ENCODE measurements at regions not wholly inside any gene's neighbourhood (a gene's known extent, or its start where the extent isn't known, plus 50 kb on each side); places are given as distances from the start of the nearest gene placed in this dataset.

- no peak for DNase-seq
These were observed 557.0 kb downstream of the SLITRK1 start for GRCh38 chr13:83325125-83325853.

GRCh38 chr13:83311886-83312577 lies 570.2 kb downstream of the SLITRK1 start:
- no peak for DNase-seq

- DNase-seq, result no peak
These were observed 583.7 kb downstream of the SLITRK1 start for GRCh38 chr13:83298617-83299016.

GRCh38 chr13:83297586-83298290 lies 584.5 kb downstream of the SLITRK1 start:
- DNase-seq, result no peak

GRCh38 chr13:83295686-83296085 lies 586.6 kb downstream of the SLITRK1 start:
- no peak for DNase-seq

GRCh38 chr13:83286737-83287136 lies 595.5 kb downstream of the SLITRK1 start:
- peak in 1 of 3 donors; percentile 0 for DNase-seq

- DNase-seq, result no peak
These were observed 600.6 kb downstream of the SLITRK1 start for GRCh38 chr13:83281654-83282053.

- DNase-seq, result no peak
These were observed 607.6 kb downstream of the SLITRK1 start for GRCh38 chr13:83274679-83275078.

- no peak for DNase-seq
These were observed 609.5 kb downstream of the SLITRK1 start for GRCh38 chr13:83272652-83273240.

GRCh38 chr13:83272076-83272475 lies 610.2 kb downstream of the SLITRK1 start:
- no peak for DNase-seq

GRCh38 chr13:83265279-83265678 lies 617.0 kb downstream of the SLITRK1 start:
- no peak for DNase-seq

- DNase-seq, result no peak
These were observed 633.5 kb downstream of the SLITRK1 start for GRCh38 chr13:83248751-83249150.

GRCh38 chr13:83232626-83233025 lies 649.6 kb downstream of the SLITRK1 start:
- no peak for DNase-seq

- no peak for DNase-seq
These were observed 652.5 kb downstream of the SLITRK1 start for GRCh38 chr13:83229574-83230305.

- DNase-seq, result no peak
These were observed 658.7 kb downstream of the SLITRK1 start for GRCh38 chr13:83223546-83223945.

GRCh38 chr13:83221813-83222241 lies 660.4 kb downstream of the SLITRK1 start:
- DNase-seq, result no peak

GRCh38 chr13:83221256-83221655 lies 661.0 kb downstream of the SLITRK1 start:
- DNase-seq, result no peak

- no peak for DNase-seq
These were observed 662.0 kb downstream of the SLITRK1 start for GRCh38 chr13:83220241-83220640.

- no peak for DNase-seq
These were observed 662.4 kb downstream of the SLITRK1 start for GRCh38 chr13:83219832-83220231.

- DNase-seq, result no peak
These were observed 665.6 kb downstream of the SLITRK1 start for GRCh38 chr13:83216479-83217245.

GRCh38 chr13:83215627-83216026 lies 666.6 kb downstream of the SLITRK1 start:
- DNase-seq, result no peak

- no peak for DNase-seq
These were observed 667.8 kb downstream of the SLITRK1 start for GRCh38 chr13:83214452-83214851.
